SHP77 treated with DMSO at 0.1 percent for 48 hours (cell line): ENCODE measurements at regions not wholly inside any gene's neighbourhood (a gene's known extent, or its start where the extent isn't known, plus 50 kb on each side); places are given as distances from the start of the nearest gene placed in this dataset.

ENCODE experiments used
- DNase-seq: peaks from one replicate; lab custom pipeline; 2025; lab: John Stamatoyannopoulos, UW

DNA sequence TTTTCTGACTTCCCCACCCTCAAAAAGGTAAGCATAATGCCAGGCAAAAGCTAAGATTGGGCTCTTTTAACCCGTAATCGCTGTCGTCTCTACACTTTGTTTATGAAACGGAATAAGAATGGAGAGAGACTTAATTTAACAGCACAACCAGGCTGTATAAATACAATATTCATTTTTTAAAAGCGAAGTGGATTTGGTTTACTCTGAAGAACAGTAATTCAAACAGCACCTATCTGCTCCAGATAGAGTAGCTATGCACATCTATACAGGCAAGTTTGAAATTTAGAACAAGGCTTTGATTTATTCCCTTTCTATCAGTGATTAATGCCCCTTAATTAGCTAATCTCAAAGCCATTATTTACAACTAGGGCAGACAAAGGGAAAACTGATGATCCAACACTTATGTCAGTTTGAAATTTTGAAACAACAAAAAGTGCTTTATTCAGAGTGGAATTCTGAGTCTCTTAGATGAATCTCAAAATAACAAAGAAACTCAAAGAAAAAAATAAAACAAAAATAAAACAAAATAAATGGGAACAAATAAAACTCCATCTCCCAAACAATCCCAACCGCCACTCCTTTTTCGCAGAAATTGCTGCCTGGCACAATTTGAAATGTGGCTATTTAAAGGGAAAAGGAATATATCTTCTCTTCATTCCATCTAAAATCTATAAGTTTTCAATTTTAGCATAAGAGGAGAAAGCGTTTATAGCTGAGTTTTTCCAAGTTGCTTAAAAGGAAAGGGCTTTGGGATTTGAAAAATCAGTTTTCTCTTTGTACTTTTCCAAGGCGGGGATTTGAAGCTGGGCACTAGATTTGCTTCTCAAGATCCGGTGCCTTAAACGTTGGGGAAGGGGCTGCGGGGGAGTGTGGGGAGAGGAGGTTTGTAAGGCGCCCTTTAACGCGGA is 298.6 kb downstream of the PARP8 start:
- DNase-seq: no peak

- DNase-seq: no peak
Observed at GRCh38 chr5:50965654-50966375, 299.4 kb downstream of the PARP8 start.

- DNase-seq: no peak
Observed at GRCh38 chr5:50967009-50967562, 300.6 kb downstream of the PARP8 start.

GRCh38 chr5:50967563-50968355 is 301.3 kb downstream of the PARP8 start:
- no peak for DNase-seq

DNA sequence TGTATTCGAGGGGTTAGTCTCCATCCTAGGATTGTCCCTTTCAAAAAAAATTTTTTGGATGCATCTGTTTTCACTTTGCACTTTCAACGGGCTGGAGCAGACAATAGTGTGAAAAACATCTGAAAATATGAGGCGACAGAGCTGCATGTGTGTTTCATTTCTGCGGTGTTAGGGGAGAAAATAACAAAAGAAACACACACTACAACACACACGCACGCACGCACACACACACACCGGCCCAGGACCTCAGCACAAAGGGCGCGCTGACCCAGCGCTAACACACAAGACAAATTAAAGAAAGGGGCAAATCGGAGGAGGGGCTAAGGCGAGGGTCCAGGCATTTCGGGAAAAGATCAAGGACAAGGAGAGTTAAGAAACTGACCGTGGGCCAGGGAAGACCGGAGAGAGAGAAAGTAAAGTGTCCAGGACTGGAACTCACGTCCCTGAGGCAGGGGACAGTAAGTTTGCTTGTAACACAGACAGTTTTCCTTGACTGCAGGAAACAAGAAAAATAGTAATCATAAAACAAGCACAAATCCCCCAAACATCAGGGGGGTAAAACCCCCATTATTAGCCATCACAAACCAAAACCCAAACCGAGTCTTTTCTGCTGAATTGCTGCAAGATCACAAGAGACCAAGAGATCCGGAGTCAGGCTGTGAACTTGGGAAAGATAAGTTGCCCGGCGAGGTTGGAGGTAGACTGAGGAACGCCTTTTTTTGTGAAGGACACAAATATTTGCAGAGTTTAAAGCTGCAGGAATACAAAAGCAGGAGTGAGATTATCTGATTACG is 302.1 kb downstream of the PARP8 start:
- no peak for DNase-seq

- no peak for DNase-seq
Observed at GRCh38 chr5:50969151-50970031, 303.0 kb downstream of the PARP8 start.

DNA sequence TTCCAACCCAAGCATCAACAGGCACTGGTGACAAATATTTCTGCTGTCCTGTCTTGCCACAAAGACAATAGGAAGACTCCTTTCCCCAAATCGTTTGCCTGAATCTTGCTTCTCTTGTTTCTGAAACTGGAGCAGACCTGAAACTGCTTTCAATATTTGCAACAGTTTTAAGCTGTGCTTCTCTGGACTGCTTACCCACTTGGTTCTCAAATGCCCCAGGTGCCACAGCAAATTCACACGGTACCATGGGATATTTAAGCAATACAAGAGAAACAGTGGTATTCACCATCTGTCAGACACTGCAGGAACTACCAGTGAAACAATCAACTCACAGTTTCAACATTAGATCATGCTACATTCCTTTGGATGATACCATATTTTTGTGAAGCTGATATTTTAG is 309.4 kb downstream of the PARP8 start:
- no peak for DNase-seq

DNA sequence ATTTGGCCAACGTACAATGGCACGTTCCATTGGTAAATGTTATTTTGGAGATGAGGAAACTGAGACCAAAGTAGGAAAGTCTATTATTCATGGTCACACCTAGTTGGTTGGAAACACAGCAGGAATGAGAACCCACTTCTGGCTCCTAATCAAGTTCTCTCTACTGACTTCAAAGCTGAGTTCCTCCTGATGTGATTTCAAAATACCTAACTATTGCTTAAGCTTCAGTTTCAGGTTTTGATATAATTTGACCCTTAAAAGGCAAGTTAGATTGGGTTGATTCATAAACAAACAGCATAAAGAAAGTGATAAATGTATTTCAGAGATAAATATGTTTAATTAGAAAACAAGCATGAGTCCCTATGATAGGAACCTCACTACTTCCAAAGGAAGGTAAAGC is 312.5 kb downstream of the PARP8 start:
- DNase-seq: no peak

DNA sequence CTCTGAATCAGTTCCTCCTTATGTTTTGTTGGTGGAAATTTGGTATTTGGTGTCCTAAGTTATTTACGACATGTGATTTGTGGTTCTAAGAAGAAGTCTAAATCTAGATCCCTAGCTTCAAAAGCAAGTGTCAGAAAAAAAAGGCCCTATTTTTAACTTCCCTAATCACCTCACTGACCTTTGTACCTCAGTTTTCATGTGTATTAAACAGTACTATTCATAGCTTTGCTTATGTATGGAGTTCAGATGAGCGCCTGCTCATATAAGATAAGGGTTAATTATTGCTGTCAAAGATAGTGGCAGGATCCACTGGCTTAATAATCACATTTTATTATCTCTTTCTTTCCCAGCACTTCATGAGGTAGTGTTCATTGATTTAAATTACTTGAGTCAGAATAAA is 318.2 kb downstream of the PARP8 start:
- DNase-seq: no peak

DNA sequence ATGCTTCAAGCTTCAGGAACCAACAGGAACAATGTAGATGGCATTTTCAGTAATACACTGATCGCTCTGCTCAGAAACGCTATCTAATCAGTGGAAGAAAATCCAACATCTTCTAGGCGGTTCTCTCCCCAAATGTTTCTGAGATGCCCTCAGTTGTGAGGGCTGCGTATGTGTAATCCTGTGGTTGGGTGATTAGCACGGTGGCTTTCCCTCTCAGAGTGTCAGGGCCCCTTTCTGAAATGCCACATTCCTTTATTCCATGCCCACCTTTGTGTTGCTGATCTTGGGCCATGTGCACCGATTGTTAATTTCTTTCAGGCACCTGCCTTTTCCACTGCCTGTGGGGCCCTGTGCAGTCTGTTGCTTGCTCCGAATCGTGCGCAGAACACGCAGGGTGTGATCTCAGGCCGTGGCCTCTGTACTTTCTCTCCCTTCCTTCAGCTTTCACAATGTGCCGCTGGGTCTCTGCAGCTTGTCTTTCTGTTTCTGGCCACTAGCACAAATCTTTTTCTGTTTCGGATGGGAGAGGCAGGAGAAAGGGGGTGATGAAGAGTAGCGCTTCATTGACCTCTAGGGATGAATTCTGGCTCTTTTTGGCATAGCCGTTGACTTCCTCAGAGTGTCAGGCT is 324.0 kb downstream of the PARP8 start:
- DNase-seq: no peak

DNA sequence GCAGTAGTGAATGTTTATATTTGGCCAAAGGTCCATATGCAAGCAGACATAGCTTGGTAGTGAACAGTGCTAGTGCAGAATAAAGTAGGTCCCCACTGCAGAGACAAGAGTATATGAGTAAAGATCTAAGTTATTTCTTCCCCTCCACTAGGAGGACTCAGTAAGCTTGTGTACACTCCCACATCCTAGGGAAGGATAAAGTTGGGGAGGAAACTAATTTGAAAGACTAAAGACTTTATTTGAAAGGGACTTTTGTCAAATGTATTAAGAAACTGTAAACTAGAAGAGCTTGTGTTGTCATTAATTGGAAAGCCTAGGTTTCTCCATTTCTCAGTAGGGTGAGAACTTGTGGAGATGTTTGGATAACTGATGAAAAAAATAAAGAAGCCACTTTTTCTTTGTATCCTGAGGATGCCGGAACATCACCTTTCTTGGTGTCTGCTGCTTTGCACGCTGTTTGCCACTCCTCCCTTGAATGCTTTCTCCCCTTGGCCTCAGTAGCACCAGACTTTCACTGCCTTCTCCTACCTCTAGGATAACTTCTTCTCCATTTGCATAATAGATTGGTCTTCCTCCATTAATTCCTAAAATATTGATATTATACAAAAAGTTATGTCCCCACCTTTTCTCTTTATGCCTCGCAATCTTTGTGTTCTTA is 329.0 kb downstream of the PARP8 start:
- DNase-seq: no peak

- DNase-seq: no peak
Observed at GRCh38 chr5:51001227-51001923, 334.9 kb downstream of the PARP8 start.

GRCh38 chr5:51002368-51002767 is 335.9 kb downstream of the PARP8 start:
- DNase-seq: no peak

DNA sequence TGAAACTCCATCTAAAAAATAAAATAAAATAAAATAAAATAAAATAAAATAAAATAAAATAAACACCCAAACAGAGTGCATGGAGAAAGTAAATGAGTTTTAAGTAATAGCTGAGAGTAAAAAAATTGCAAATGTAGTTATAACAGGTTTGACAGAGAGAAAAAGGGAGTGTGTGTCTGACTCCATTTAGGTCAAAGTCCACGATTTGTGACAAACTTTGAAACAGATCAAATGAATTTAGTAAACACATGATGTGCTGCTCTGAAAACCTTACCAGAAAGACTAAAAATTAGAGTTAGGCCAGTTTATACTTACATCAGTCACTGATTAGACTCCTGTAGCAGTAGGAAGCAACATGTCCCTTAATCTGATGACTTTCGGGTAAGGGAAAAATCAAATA is 346.6 kb downstream of the PARP8 start:
- DNase-seq: no peak

DNA sequence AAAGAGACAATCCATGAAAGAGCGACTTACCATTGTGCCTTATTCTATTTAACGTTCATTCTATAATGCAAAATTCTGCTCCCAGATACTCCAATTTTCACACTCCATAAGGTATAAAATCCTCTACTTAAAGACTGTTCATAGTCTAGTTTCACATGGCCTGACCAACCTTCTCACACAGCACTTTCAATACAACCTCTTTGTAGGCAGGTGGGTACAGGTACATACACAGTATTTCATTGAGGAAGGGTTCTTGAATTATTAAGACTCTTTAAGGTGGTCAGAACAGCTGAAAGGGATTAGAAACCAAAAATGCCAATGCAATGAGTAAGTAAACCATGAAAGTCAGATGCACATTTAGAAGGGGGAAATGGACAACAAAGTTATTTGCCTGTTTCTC is 352.0 kb downstream of the PARP8 start:
- DNase-seq: no peak

- DNase-seq: no peak
Observed at GRCh38 chr5:51024263-51024662, 357.8 kb downstream of the PARP8 start.

DNA sequence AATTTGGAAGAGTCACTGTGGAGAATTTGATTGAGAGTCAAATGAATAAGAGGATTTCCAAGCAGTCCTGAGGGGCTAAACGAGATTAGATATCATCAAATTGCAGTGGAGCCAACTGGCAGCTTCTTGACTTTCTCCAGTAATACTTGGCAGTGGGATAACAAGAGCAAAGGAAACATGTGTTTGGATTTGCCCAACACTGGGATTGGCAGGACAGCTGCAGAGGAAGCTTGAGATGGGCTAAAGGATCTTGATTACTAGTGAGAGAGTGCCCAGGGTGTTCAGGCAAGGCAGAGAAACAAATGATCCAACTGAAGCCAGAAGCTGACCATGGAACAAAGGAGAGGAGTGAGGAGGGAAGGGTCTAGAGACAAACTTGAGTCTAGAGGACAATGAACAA is 356.0 kb upstream of the ISL1 start:
- no peak for DNase-seq

DNA sequence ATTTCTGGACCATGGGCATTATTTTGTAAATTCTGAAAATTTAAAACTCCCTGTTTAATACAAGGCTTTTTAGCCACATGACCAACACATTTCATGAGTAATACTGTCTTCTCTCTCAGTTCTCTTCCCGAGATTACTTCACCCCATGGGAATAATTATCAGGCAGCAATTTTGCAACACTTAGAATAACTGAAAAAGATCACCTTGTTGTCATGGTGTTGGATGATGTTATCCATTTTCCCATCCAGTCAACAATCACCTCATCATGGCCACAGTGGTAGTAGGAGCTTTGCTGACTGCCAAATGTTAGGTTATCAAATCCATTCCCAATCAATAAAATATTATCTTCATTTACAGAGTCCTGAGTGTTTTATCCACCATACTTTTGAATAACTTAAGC is 354.9 kb upstream of the ISL1 start:
- DNase-seq: no peak

- DNase-seq: peak; percentile 7
Observed at GRCh38 chr5:51033215-51033614, 350.0 kb upstream of the ISL1 start.
